ENCODE measurements at regions not wholly inside any gene's neighbourhood (a gene's known extent, or its start where the extent isn't known, plus 50 kb on each side); places are given as distances from the start of the nearest gene placed in this dataset.

GRCh38 chrX:109926743-109927662 is 75.9 kb upstream of the TMEM164 start:
- CTCF ChIA-PET = no interaction called here
- POLR2A ChIA-PET = no interaction called here
- no peak for DNase-seq (ENCODE audit: extremely low spot score)
- no peak for TF ChIP-seq LEF1 (IDR thresholded peaks at IDR 0.05; ENCODE audit: borderline replicate concordance)

- CTCF ChIA-PET = interaction anchor here (0.6 to 1.8 kb wide), 3 partner anchors 8 to 219 kb away, joined by 3 to 7 read pairs (median 4); no protein-coding TSS in a partner anchor
- POLR2A ChIA-PET = interaction anchor here (0.6 kb wide), 1 partner anchor 29 kb away, joined by 4 read pairs; no protein-coding TSS in a partner anchor
- DNase-seq (ENCODE audit: extremely low spot score) = no peak
- no peak for TF ChIP-seq FOXK2 (IDR thresholded peaks at IDR 0.05)
- no peak for TF ChIP-seq FOXA1 (IDR thresholded peaks at IDR 0.05)
- TF ChIP-seq NFRKB (IDR thresholded peaks at IDR 0.05) = no peak
- no peak for TF ChIP-seq L3MBTL2 (conservative IDR thresholded peaks at IDR 0.05)
- TF ChIP-seq BHLHE40 (IDR thresholded peaks at IDR 0.05; ENCODE audit: borderline replicate concordance) = no peak
- TF ChIP-seq TARDBP (IDR thresholded peaks at IDR 0.05) = no peak
- TF ChIP-seq ZNF384 (IDR thresholded peaks at IDR 0.05) = no peak
- no peak for TF ChIP-seq ELF4 (IDR thresholded peaks at IDR 0.05)
- no peak for TF ChIP-seq SUZ12 (IDR thresholded peaks at IDR 0.05)
- TF ChIP-seq LEF1 (IDR thresholded peaks at IDR 0.05; ENCODE audit: borderline replicate concordance) = no peak
- TF ChIP-seq CTBP1 (IDR thresholded peaks at IDR 0.05; ENCODE audit: borderline replicate concordance) = no peak
- no peak for TF ChIP-seq ARNT (IDR thresholded peaks at IDR 0.05)
- TF ChIP-seq SP1 (IDR thresholded peaks at IDR 0.05) = no peak
- TF ChIP-seq FOXM1 (IDR thresholded peaks at IDR 0.05; ENCODE audit: borderline replicate concordance) = no peak
- TF ChIP-seq PKNOX1 (IDR thresholded peaks at IDR 0.05) = no peak
- no peak for TF ChIP-seq HDGF (IDR thresholded peaks at IDR 0.05; ENCODE audit: borderline replicate concordance)
These were observed 75.1 kb upstream of the TMEM164 start for GRCh38 chrX:109927663-109928273.

- no peak for DNase-seq (ENCODE audit: extremely low spot score)
- ChIA-PET CTCF (interaction anchor here (1.3 to 1.8 kb wide), 2 partner anchors 9 to 11 kb away, joined by 4 to 7 read pairs; no protein-coding TSS in a partner anchor), POLR2A (no interaction called here)
- TF ChIP-seq SP1 (IDR thresholded peaks at IDR 0.05) (no peak), NFRKB (IDR thresholded peaks at IDR 0.05) (no peak), PKNOX1 (IDR thresholded peaks at IDR 0.05) (no peak), ZNF384 (IDR thresholded peaks at IDR 0.05) (no peak), FOXK2 (IDR thresholded peaks at IDR 0.05) (no peak), ARNT (IDR thresholded peaks at IDR 0.05) (no peak), SUZ12 (IDR thresholded peaks at IDR 0.05) (no peak), CTBP1 (IDR thresholded peaks at IDR 0.05; ENCODE audit: borderline replicate concordance) (no peak), TARDBP (IDR thresholded peaks at IDR 0.05) (no peak), HDGF (IDR thresholded peaks at IDR 0.05; ENCODE audit: borderline replicate concordance) (no peak)
These were observed 74.1 kb upstream of the TMEM164 start for GRCh38 chrX:109928596-109929335.

- ChIA-PET POLR2A (no interaction called here), CTCF (no interaction called here)
- TF ChIP-seq ZNF384 (IDR thresholded peaks at IDR 0.05) (no peak), LEF1 (IDR thresholded peaks at IDR 0.05; ENCODE audit: borderline replicate concordance) (no peak), BHLHE40 (IDR thresholded peaks at IDR 0.05; ENCODE audit: borderline replicate concordance) (no peak), SUZ12 (IDR thresholded peaks at IDR 0.05) (no peak), FOXM1 (IDR thresholded peaks at IDR 0.05; ENCODE audit: borderline replicate concordance) (no peak), PKNOX1 (IDR thresholded peaks at IDR 0.05) (no peak), CTBP1 (IDR thresholded peaks at IDR 0.05; ENCODE audit: borderline replicate concordance) (no peak), HDGF (IDR thresholded peaks at IDR 0.05; ENCODE audit: borderline replicate concordance) (no peak), FOXA1 (IDR thresholded peaks at IDR 0.05) (no peak), FOXK2 (IDR thresholded peaks at IDR 0.05) (no peak), ARNT (IDR thresholded peaks at IDR 0.05) (no peak), L3MBTL2 (conservative IDR thresholded peaks at IDR 0.05) (no peak), SP1 (IDR thresholded peaks at IDR 0.05) (no peak), ELF4 (IDR thresholded peaks at IDR 0.05) (no peak), NFRKB (IDR thresholded peaks at IDR 0.05) (no peak)
- DNase-seq (ENCODE audit: extremely low spot score) = no peak
These were observed 71.2 kb upstream of the TMEM164 start for GRCh38 chrX:109931677-109932076.

GRCh38 chrX:109934434-109934833 is 68.5 kb upstream of the TMEM164 start:
- POLR2A ChIA-PET = no interaction called here
- TF ChIP-seq TARDBP (IDR thresholded peaks at IDR 0.05) = no peak
- TF ChIP-seq FOXA1 (IDR thresholded peaks at IDR 0.05) = no peak
- no peak for TF ChIP-seq CTBP1 (IDR thresholded peaks at IDR 0.05; ENCODE audit: borderline replicate concordance)
- no peak for TF ChIP-seq HDGF (IDR thresholded peaks at IDR 0.05; ENCODE audit: borderline replicate concordance)
- no peak for TF ChIP-seq FOXK2 (IDR thresholded peaks at IDR 0.05)
- CTCF ChIA-PET = interaction anchor here (1.3 kb wide), 1 partner anchor 44 kb away, joined by 3 read pairs; no protein-coding TSS in a partner anchor

More at GRCh38 chrX:109934434-109934833, 68.5 kb upstream of the TMEM164 start:
- DNase-seq (ENCODE audit: extremely low spot score) = no peak

Data from HEK293T (cell line).